ENCODE measurements at regions not wholly inside any gene's neighbourhood (a gene's known extent, or its start where the extent isn't known, plus 50 kb on each side); places are given as distances from the start of the nearest gene placed in this dataset.

DNA sequence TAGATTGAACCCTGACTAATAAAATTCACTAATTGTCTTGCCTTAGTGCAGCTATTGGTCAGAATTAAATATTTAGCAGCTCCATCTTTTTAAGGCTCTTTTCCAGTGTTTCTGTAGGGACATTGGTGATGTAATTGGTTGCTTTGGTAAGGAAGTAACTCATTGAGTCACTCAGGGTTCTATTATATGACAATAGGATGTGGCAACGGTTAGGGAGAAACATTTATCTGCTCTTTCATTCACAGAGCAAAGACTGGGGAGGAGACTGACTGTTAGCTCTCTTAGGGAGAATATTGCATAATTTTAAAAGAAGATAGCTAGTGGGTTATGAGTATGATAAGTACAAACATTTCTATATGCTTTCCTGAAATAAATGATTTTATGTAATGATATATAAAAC, 616.5 kb downstream of the TRHDE start:
- TF ChIP-seq, protein P1, sequence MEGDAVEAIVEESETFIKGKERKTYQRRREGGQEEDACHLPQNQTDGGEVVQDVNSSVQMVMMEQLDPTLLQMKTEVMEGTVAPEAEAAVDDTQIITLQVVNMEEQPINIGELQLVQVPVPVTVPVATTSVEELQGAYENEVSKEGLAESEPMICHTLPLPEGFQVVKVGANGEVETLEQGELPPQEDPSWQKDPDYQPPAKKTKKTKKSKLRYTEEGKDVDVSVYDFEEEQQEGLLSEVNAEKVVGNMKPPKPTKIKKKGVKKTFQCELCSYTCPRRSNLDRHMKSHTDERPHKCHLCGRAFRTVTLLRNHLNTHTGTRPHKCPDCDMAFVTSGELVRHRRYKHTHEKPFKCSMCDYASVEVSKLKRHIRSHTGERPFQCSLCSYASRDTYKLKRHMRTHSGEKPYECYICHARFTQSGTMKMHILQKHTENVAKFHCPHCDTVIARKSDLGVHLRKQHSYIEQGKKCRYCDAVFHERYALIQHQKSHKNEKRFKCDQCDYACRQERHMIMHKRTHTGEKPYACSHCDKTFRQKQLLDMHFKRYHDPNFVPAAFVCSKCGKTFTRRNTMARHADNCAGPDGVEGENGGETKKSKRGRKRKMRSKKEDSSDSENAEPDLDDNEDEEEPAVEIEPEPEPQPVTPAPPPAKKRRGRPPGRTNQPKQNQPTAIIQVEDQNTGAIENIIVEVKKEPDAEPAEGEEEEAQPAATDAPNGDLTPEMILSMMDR (conservative IDR thresholded peaks at IDR 0.05; ENCODE audit: low read length): no peak
- no peak for TF ChIP-seq EZH2phosphoT487 (IDR thresholded peaks at IDR 0.05; ENCODE audit: borderline replicate concordance)

All from Loucy (cell line).